H1 (cell line): ENCODE measurements at regions not wholly inside any gene's neighbourhood (a gene's known extent, or its start where the extent isn't known, plus 50 kb on each side); places are given as distances from the start of the nearest gene placed in this dataset.

Experiments
- CTCF ChIA-PET: fragments of 300-600 bp; sonication (Branson Sonifier 250); formaldehyde crosslinking; loops from one replicate; lab custom pipeline; 2021; ENCODE audit not compliant: partially characterized antibody; lab: Charles Lee
- POLR2A ChIA-PET: fragments of 300-600 bp; sonication (Branson Sonifier 250); formaldehyde crosslinking; loops from one replicate; lab custom pipeline; 2021; ENCODE audit warnings: inconsistent platforms; ENCODE audit not compliant: partially characterized antibody; lab: Charles Lee
- DNase-seq, 2 experiments: peaks; one replicate each; pipeline versions ENCODE4 v3.0.0 to v3.0.0-alpha.2; 2010 to 2022; ENCODE audit warnings: low spot score in 2 of 2, low read depth in 1 of 2, mixed read lengths in 1 of 2
- FAIRE-seq: peaks from 2 replicates; lab custom pipeline; 2011; peaks lifted over from hg19 to GRCh38; lab: Jason Lieb, UNC
- H2AFZ ChIP-seq: 2 replicates; pipeline ENCODE4 v1.8.1; 2012; ENCODE audit warnings: low read length, inconsistent platforms
- H2AK5ac ChIP-seq: 2 replicates; pipeline ENCODE4 v1.6.1; 2013; ENCODE audit warnings: low read depth, low read length
- H2BK120ac ChIP-seq: replicated peaks from 2 replicates; pipeline ENCODE3; 2013; ENCODE audit warnings: low read depth, low read length, inconsistent platforms
- H2BK12ac ChIP-seq: 2 replicates; pipeline ENCODE4 v1.6.1; 2013; ENCODE audit warnings: low read depth, low read length
- H2BK15ac ChIP-seq: 2 replicates; pipeline ENCODE4 v1.6.1; 2013; ENCODE audit warnings: low read length
- H2BK20ac ChIP-seq: 2 replicates; pipeline ENCODE4 v1.6.1; 2013; ENCODE audit warnings: low read length
- H2BK5ac ChIP-seq: 2 replicates; pipeline ENCODE4 v1.6.1; 2013; ENCODE audit warnings: low read depth, low read length
- H3K14ac ChIP-seq: 2 replicates; pipeline ENCODE4 v1.6.1; 2013; ENCODE audit warnings: inconsistent platforms; ENCODE audit not compliant: insufficient read length
- H3K18ac ChIP-seq: 2 replicates; pipeline ENCODE4 v1.6.1; 2013; ENCODE audit warnings: low read length; ENCODE audit errors: extremely low read depth
- H3K23ac ChIP-seq: 2 replicates; pipeline ENCODE4 v1.6.1; 2013; ENCODE audit warnings: inconsistent platforms; ENCODE audit not compliant: insufficient read length
- H3K23me2 ChIP-seq: 2 replicates; pipeline ENCODE4 v1.6.1; 2013; ENCODE audit warnings: low read depth, low read length
- H3K27ac ChIP-seq: 2 replicates; pipeline ENCODE4 v1.6.1; 2011; ENCODE audit warnings: low read depth, low read length, inconsistent platforms
- H3K27me3 ChIP-seq, 4 experiments: replicated peaks in 1 of 4; 1 replicate in 1 of 4; 2 replicates in 3 of 4; pipeline versions ENCODE4 v1.6.1 to v1.8.1; 2011 to 2013; ENCODE audit warnings: low read length in 3 of 4, mild to moderate bottlenecking in 3 of 4, inconsistent platforms in 2 of 4, mixed read lengths in 2 of 4, moderate library complexity in 1 of 4; ENCODE audit not compliant: control insufficient read depth in 3 of 4, insufficient read depth in 3 of 4; ENCODE audit errors: extremely low read depth in 1 of 4
- H3K36me3 ChIP-seq, 4 experiments: 2 replicates each; pipeline versions ENCODE4 v1.6.1 to v1.8.1; 2011 to 2013; ENCODE audit warnings: mild to moderate bottlenecking in 4 of 4, low read length in 3 of 4, moderate library complexity in 2 of 4, control low read depth in 1 of 4, inconsistent platforms in 1 of 4; ENCODE audit not compliant: insufficient read depth in 4 of 4, control insufficient read depth in 2 of 4
- H3K4ac ChIP-seq: replicated peaks from 2 replicates; pipeline ENCODE3; 2013; ENCODE audit warnings: low read length, low read depth, mixed read lengths, inconsistent platforms; ENCODE audit not compliant: insufficient read length
- H3K4me1 ChIP-seq, 4 experiments: replicated peaks in 1 of 4; 1 replicate in 1 of 4; 2 replicates in 3 of 4; pipeline versions ENCODE4 v1.6.1 to v1.8.1; 2011 to 2013; ENCODE audit warnings: low read length in 3 of 4, inconsistent platforms in 2 of 4, mixed read lengths in 1 of 4; ENCODE audit not compliant: insufficient read depth in 4 of 4, control insufficient read depth in 3 of 4
- H3K4me2 ChIP-seq, 2 experiments: 2 replicates each; pipeline versions ENCODE4 v1.6.1 to v1.8.1; 2011 to 2013; ENCODE audit warnings: low read depth in 2 of 2, low read length in 2 of 2, control low read depth in 1 of 2, inconsistent platforms in 1 of 2, mild to moderate bottlenecking in 1 of 2; ENCODE audit not compliant: insufficient read depth in 1 of 2
- H3K4me3 ChIP-seq, 4 experiments: fragments of 200-600, 300-600 bp in 1 of 4; sonication (generic), shearing (Covaris generic), sonication (Bioruptor Twin) in 1 of 4; 2 replicates each; pipeline versions ENCODE4 v1.5.1 to v1.8.1; 2011 to 2016; ENCODE audit warnings: low read length in 4 of 4, low read depth in 3 of 4, control low read depth in 2 of 4, inconsistent platforms in 2 of 4, mild to moderate bottlenecking in 2 of 4, mixed read lengths in 1 of 4, moderate library complexity in 1 of 4; ENCODE audit not compliant: insufficient read depth in 2 of 4; ENCODE audit errors: extremely low read depth in 1 of 4
- H3K56ac ChIP-seq: replicated peaks from 2 replicates; pipeline ENCODE3; 2013; ENCODE audit warnings: low read depth, mild to moderate bottlenecking, mixed read lengths, low read length, inconsistent platforms; ENCODE audit not compliant: insufficient read length
- H3K79me1 ChIP-seq: 2 replicates; pipeline ENCODE4 v1.6.1; 2013; ENCODE audit warnings: low read depth, low read length, control low read depth
- H3K79me2 ChIP-seq, 2 experiments: 2 replicates each; pipeline versions ENCODE4 v1.6.1 to v1.8.1; 2012 to 2013; ENCODE audit warnings: low read length in 2 of 2, mild to moderate bottlenecking in 2 of 2, inconsistent platforms in 1 of 2; ENCODE audit not compliant: insufficient read depth in 2 of 2, control insufficient read depth in 1 of 2
- H3K9ac ChIP-seq, 4 experiments: replicated peaks in 1 of 4; 1 replicate in 1 of 4; 2 replicates in 3 of 4; pipeline versions ENCODE4 v1.6.1 to v1.8.1; 2011 to 2013; ENCODE audit warnings: low read depth in 3 of 4, low read length in 3 of 4, control low read depth in 2 of 4, mild to moderate bottlenecking in 2 of 4, moderate library complexity in 2 of 4, inconsistent platforms in 1 of 4; ENCODE audit errors: extremely low read depth in 1 of 4
- H3K9me3 ChIP-seq, 2 experiments: 2 replicates each; pipeline versions ENCODE4 v1.6.1 to v1.8.1; 2012 to 2013; ENCODE audit warnings: mild to moderate bottlenecking in 2 of 2, moderate library complexity in 2 of 2, control low read depth in 1 of 2, inconsistent platforms in 1 of 2, low read depth in 1 of 2, low read length in 1 of 2, mixed read lengths in 1 of 2; ENCODE audit not compliant: insufficient read depth in 2 of 2
- H4K20me1 ChIP-seq, 2 experiments: replicated peaks in 1 of 2; 2 replicates each; pipeline versions ENCODE3 to v1.8.1; 2011 to 2013; ENCODE audit warnings: inconsistent platforms in 2 of 2, low read length in 2 of 2, mild to moderate bottlenecking in 1 of 2; ENCODE audit not compliant: insufficient read depth in 2 of 2, control insufficient read depth in 1 of 2
- H4K5ac ChIP-seq: 2 replicates; pipeline ENCODE4 v1.6.1; 2013; ENCODE audit warnings: low read length, low read depth, mixed read lengths, inconsistent platforms; ENCODE audit not compliant: insufficient read length
- H4K8ac ChIP-seq: 2 replicates; pipeline ENCODE4 v1.8.0; 2013; ENCODE audit warnings: mild to moderate bottlenecking, moderate library complexity, low read length, inconsistent platforms; ENCODE audit not compliant: insufficient read depth; ENCODE audit errors: extremely low read depth
- H4K91ac ChIP-seq: replicated peaks from 2 replicates; pipeline ENCODE3; 2013; ENCODE audit warnings: low read length, mixed read lengths, inconsistent platforms; ENCODE audit not compliant: insufficient read length
- CBX8 ChIP-seq: fragments of 300-800, 300-1000 bp; sonication (generic); IDR thresholded peaks from 2 replicates; pipeline ENCODE4 v1.7.1; 2016; ENCODE audit warnings: low read depth, low read length, borderline replicate concordance
- EP300 ChIP-seq, 2 experiments: IDR thresholded peaks; 1 replicate in 1 of 2; 2 replicates in 1 of 2; pipeline ENCODE4 v1.6.1; 2011 to 2012; ENCODE audit warnings: low read depth in 2 of 2, low read length in 2 of 2, mild to moderate bottlenecking in 2 of 2, borderline replicate concordance in 1 of 2, inconsistent platforms in 1 of 2, moderate library complexity in 1 of 2
- GABPA ChIP-seq: IDR thresholded peaks from 2 replicates; pipeline ENCODE4 v1.6.1; 2011; ENCODE audit warnings: mild to moderate bottlenecking, low read length, moderate library complexity, borderline replicate concordance; ENCODE audit not compliant: insufficient read depth
- WGBS, 2 experiments: shearing (Covaris generic) in 1 of 2; methylation state at CpG; one replicate each; pipeline versions ENCODE4 v1.1.6 to v1.1.7; 2013 to 2015; ENCODE audit warnings: low lambda C conversion rate in 2 of 2, mixed read lengths in 2 of 2, inconsistent platforms in 1 of 2, low coverage in 1 of 2, missing lambda C conversion rate in 1 of 2; ENCODE audit not compliant: insufficient replicate concordance in 2 of 2, insufficient coverage in 1 of 2, insufficient read length in 1 of 2; ENCODE audit errors: extremely low coverage in 1 of 2, missing lambda C conversion rate in 1 of 2; 5-methylcytosine and 5-hydroxymethylcytosine counted together

- DNase-seq (no peak), FAIRE-seq (no peak)
- WGBS, 2 experiments: 84% methylated on average over 9 of the region's 11 CpGs; no CpG with 5 or more reads in 1 of the 2 experiments
- H3K27me3 ChIP-seq: no peaks in the 10 kb centered on the region
- H3K4me2 ChIP-seq: no peak overlapping the region
- no peak overlapping the region for H2AK5ac ChIP-seq
- H4K5ac ChIP-seq: no peak overlapping the region
- no peak overlapping the region for H2BK120ac ChIP-seq
- 0 out of 2 replicates have a peak overlapping the region, but pooled peaks have one; percentile 31 for H2BK15ac ChIP-seq
- peak overlapping the region; percentile 16 for H4K91ac ChIP-seq
- H3K23me2 ChIP-seq: no peaks in the 10 kb centered on the region
- H3K4me1 ChIP-seq: peaks cover 0 to 5% (median 2%) of the 10 kb centered on the region in 4 experiments; a peak in 3 of 7 replicates
- no peak overlapping the region for H3K4me3 ChIP-seq
- H2AFZ ChIP-seq: no peak overlapping the region
- no peak overlapping the region for H2BK20ac ChIP-seq
- no peaks in the 10 kb centered on the region for H3K9me3 ChIP-seq
- CTCF ChIA-PET: interaction anchor here (0.6 to 1.2 kb wide), 3 partner anchors 12 to 151 kb away, joined by 3 to 4 read pairs (median 3); no protein-coding TSS in a partner anchor
- H3K14ac ChIP-seq: no peak overlapping the region
- no peak overlapping the region for H3K27ac ChIP-seq
- POLR2A ChIA-PET: no interaction called here
- TF ChIP-seq GABPA (no peak), CBX8 (no peak), EP300 (IDR thresholded peaks at IDR 0.05; ENCODE audit: borderline replicate concordance in 1 of 2, low read depth in 2 of 2, low read length in 2 of 2) (peak in 1 of 2 experiments; percentile 51; a peak in 1 of 3 replicates)
- H3K23ac ChIP-seq: no peak overlapping the region
- H3K79me1 ChIP-seq: no peaks in the 10 kb centered on the region
- no peak overlapping the region for H3K56ac ChIP-seq
- H2BK5ac ChIP-seq: no peak overlapping the region
- H2BK12ac ChIP-seq: 0 out of 2 replicates have a peak overlapping the region, but pooled peaks have one; percentile 1
- no peaks in the 10 kb centered on the region for H3K79me2 ChIP-seq
- H4K20me1 ChIP-seq: no peaks in the 10 kb centered on the region
- H3K36me3 ChIP-seq: no peaks in the 10 kb centered on the region
- H3K4ac ChIP-seq: no peak overlapping the region
- H3K9ac ChIP-seq: no peak overlapping the region
- H3K18ac ChIP-seq: no peak overlapping the region
- H4K8ac ChIP-seq: no peak overlapping the region
Measured at GRCh38 chr1:228969953-228970800, 234.9 kb downstream of the RHOU start.
